A204.1 (cell line): ENCODE measurements at regions not wholly inside any gene's neighbourhood (a gene's known extent, or its start where the extent isn't known, plus 50 kb on each side); places are given as distances from the start of the nearest gene placed in this dataset.
"Not testable (repeated sequence)": the region's sequence is repeated elsewhere in the genome, so short reads cannot be mapped to it uniquely, and the experiment has no call there.

Source experiments
- FAIRE-seq: peaks from 2 replicates; lab custom pipeline; 2012; peaks lifted over from hg19 to GRCh38; lab: Jason Lieb, UNC

DNA sequence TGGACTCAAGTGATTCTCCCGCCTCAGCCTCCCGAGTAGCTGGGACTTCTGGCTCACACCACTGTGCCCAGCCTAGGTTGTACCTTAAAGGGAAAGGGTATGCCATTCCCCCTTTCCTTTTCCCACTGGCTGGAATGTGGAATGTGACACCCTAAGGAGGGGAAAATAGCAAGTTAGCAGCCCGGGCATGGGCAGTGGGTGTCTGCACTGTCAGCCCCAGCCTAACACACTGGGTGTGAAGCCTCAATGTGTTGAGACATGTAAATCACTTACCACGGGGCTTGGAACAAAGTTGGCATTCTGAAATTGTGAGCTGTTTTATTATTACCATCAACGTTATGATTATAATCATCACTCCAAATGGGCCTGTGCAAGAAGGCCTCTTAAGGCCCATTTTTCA, 80.8 kb upstream of the PTPN1 start:
- FAIRE-seq, result no peak

DNA sequence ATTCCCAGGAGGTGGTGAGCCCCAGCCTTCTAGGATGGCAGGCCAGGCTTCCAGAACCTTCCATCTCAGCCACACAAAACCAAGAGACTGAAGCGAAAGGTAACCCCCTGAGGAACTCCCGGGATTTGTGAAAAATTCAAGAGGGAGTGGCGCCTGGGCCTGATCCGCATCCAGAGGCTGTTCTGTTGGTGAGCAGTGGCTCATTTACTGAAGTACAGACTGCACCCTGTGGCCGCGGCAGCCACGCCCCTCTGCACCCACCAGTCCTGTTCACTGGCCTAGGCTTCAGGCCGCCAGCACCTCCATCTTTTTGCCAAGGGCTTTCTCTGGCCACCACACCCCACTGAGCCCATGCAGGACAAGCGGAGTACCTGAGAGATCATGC, 79.1 kb upstream of the PTPN1 start:
- no peak for FAIRE-seq

GRCh38 chr20:50433001-50433761, 77.0 kb upstream of the PTPN1 start:
- no peak for FAIRE-seq

- FAIRE-seq, result no peak
These were observed 75.9 kb upstream of the PTPN1 start for GRCh38 chr20:50434321-50434652.

DNA sequence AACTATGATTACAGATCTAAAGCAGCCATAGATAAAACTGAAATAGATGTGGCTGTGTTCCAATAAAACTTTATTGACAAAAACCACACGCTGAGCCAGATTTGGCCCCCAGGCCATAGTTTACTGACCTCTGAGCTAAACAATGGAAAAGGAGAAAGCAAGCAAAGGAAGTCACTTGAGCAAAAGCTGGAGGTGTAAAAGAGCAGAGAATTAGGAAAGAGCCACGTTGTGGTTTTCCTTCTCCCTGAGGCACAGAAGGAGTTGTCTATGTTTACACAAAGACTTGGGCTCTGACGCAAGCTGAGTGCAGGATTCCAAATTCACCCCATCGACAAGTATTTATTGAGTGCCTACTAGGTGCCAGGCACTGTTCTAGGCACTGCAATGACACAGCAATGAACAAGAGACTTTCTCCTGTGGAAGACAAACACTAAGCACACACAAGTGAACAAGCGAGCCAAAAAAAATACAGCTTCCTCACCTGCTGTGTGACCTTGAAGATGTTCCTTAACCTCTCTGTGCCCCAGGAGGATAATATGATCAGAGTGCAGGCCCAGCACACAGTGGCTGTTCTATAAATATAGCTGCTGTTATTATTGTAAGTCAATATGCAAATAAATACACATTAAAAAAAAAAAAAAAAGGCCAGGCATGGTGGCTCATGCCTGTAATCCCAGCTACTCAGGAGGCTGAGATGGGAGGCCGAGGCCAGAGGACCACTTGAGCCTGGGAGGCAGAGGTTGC, 75.4 kb upstream of the PTPN1 start:
- FAIRE-seq, result no peak

GRCh38 chr20:50435397-50436051, 74.7 kb upstream of the PTPN1 start:
- no peak for FAIRE-seq

GRCh38 chr20:50436052-50436656, 74.0 kb upstream of the PTPN1 start:
- no peak for FAIRE-seq

GRCh38 chr20:50436696-50437095, 73.5 kb upstream of the PTPN1 start:
- no peak for FAIRE-seq

GRCh38 chr20:50438986-50439407, 71.2 kb upstream of the PTPN1 start:
- no peak for FAIRE-seq

DNA sequence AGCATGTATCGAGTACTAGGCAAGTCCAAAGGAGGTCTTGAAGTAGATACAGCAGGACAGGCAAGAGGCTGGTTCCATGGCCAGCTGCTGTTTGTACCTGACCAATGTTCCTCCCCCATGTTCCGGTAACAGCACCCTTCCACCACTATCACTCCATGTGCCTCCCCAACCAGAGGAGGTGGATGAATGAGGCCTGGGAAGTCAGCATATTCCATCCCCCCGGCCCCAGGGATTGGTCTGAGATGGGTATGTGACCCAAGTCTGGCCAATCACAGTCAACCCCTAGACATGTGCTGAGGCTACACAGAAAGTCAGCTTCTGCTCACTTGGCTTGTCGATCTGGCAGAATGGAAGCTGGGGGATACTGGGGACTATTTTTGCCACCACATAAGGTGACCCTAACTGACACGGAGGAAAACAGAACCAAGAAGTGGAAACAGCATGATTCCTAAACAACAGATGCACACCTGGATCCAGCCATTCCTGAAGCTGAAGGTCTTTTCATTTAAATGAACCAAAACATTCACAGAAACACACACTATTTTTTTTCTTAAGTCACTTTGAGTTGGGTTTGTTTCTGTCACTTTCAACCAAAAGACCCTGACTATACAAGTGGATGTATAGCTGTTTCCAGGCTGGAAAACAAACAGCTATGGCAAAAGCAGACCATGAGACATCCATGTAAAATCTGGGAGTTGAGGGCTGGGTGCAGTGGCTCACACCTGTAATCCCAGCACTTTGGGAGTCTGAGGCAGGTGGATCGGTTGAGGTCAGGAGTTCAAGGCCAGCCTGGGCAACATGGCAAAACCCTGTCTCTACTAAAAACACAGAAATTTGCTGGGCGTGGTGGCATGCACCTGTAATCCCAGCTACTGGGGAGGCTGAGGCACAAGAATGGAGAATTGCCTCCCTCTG, 70.4 kb upstream of the PTPN1 start:
- no peak for FAIRE-seq

GRCh38 chr20:50442512-50442911, 67.7 kb upstream of the PTPN1 start:
- FAIRE-seq, result no peak

GRCh38 chr20:50445354-50446151, 64.6 kb upstream of the PTPN1 start:
- FAIRE-seq, result no peak

- no peak for FAIRE-seq
These were observed 63.7 kb upstream of the PTPN1 start for GRCh38 chr20:50446351-50447101.

DNA sequence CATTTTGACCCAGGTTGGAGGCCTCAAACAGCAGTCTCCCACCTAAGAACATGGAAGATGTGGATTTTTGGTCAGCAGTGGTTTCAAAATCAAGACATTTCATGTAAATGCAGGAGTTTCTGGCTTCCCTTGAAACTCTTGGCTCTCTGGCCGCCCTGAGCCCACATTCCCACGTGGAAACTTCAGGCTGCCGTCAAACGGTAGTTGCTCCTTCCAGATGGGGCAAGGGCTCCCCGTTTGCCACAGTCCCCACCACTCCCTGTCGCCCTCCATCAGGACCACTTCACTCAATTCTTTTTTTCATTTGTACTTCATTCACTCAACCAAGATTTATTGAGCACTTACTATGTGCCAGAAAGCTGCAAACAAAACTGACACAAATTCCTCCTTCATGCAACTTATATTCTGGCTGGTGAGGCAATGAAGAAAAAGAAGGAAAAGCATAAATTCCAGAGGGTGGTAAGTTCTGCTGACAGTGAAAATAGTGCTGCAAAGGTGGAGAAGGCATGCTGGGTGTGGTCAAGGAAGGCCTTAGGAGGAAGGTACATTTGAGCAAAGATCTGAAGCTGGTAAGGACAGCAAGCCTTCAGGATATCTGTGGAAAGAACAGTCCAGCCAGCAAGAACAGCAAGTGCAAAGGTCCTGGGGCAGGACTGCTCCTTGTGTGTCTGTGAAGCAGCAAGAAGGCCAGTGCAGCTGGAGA, 62.9 kb upstream of the PTPN1 start:
- FAIRE-seq, result no peak

DNA sequence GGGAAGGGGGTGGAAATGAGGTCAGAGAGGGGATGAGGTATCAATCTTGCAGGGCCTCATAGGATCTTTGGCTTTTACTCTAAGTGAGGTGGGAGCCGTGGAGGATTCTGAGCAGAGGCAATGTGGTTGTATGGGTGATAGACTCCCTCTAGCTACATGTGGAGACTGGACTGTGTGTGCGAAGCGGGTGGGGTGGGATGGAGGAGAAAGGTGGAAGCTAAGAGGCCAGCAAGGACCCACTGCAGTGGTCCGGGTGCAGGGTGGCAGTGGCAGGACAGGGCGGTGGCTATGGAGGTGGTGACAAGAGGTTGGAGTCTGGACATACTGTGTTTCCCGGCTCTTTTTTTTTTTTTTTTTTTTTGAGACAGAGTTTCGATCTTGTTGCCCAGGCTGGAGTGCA, 62.4 kb upstream of the PTPN1 start:
- FAIRE-seq, result no peak

DNA sequence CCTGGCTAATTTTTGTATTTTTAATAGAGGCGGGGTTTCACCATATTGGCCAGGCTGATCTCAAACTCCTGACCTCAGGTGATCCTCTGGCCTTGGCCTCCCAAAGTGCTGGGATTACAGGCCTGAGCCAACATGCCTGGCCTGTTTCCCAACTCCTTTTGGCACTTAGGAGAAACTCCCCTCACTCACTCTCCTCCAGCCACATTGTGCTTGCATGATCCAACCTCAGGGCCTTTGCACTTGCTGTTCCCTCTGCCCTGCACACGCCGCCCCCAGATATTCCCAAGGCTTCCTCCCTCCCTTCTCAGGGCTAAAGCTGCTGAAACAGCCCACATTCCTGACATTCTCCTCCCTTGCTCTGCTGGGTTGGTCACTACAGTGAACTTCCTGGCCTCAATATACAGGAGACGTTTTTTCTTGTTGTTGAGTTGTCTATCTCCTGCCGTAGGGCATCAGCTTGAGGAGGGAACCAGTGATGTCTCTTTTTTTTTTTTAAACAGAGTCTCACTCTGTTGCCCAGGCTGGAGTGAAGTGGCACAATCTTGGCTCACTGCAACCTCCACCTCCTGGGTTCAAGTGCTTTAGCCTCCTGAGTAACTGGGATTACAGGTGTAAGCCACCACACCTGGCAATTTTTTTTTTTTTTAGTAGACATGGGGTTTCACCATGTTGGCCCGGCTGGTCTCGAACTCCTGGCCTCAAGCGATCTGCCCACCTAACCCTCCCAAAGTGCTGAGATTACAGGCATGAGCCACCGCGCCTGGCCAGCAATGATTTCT, 61.4 kb upstream of the PTPN1 start:
- not testable (repeated sequence) for FAIRE-seq

DNA sequence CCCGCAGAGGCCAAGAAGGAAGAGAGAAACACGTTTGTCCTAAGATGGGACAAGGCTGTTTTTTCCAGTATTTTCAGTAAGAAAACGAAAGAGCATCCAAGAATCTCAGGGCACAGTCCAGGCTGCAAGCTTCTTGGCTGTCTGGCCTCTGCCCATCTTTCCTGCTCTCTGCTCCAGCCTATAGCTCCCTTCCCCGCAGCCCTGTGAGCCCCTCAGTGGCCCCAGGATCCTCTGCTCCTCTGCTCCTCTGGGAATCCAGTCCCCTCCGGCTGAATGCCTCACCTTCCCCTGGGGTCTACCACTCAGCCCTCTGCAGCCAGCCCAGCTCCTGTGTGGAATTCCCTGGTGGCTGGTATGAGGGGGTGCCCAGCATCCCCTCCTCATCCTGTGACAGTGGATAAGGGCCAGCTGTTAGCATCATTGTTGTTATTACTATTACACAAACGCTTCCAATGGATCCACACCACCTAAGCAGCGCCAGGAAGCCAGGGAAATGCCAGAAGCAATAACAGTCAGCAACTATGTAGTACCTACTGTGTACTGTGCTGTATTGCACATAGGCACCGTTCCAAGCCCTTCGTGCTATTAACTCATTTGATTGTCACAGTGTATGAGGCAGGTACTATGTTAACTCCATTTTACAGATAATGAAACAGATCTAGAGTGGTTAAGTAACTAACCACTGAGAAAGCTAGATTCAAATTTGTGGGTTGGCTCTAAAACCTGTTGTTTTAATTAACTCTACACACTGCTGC, 60.3 kb upstream of the PTPN1 start:
- FAIRE-seq, result no peak

DNA sequence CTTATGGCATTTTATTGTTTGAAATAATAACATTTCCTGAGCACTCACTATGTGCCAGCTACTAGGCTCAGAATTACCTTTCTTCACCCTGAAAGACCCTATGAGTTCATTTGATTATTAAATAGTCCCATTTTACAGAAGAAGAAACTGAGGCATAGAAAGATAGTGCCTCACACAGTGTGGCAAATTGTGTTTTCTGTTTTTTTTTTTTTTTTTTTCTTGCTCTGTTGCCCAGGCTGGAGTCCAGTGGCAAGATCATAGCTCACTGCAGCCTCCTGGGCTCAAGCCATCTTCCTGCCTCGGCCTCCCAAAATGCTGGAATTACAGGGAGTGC, 59.7 kb upstream of the PTPN1 start:
- no peak for FAIRE-seq
